Stomach (tissue), 4 donors: ENCODE measurements at regions not wholly inside any gene's neighbourhood (a gene's known extent, or its start where the extent isn't known, plus 50 kb on each side); places are given as distances from the start of the nearest gene placed in this dataset.

Experiments used
- CTCF ChIP-seq, 7 experiments: fragments of 450-650 bp in 4 of 7; fragments of 200-600 bp in 3 of 7; sonication (generic) in 3 of 7; IDR thresholded peaks; one replicate each; pipeline ENCODE4 v1.5.1; 2016 to 2019; ENCODE audit warnings: antibody characterized with exemption in 7 of 7, control low read depth in 2 of 7, mild to moderate bottlenecking in 1 of 7
- EP300 ChIP-seq: sonication (generic); formaldehyde crosslinking; IDR thresholded peaks from one replicate; pipeline ENCODE4 v1.6.1; 2017; ENCODE audit warnings: antibody characterized with exemption
- POLR2A ChIP-seq, 4 donors: fragments of 450-650 bp; IDR thresholded peaks; one replicate each; pipeline ENCODE4 v1.6.1; 2016; ENCODE audit warnings: antibody characterized with exemption in 4 of 4, control low read depth in 2 of 4, mild to moderate bottlenecking in 1 of 4, moderate library complexity in 1 of 4
- POLR2AphosphoS5 ChIP-seq, 3 donors: sonication (generic); formaldehyde crosslinking; IDR thresholded peaks; one replicate each; pipeline ENCODE4 v1.6.1; 2016; ENCODE audit warnings: antibody characterized with exemption in 3 of 3

GRCh38 chr2:43049836-43050801 is 176.3 kb downstream of the ZFP36L2 start:
- no peak for TF ChIP-seq POLR2AphosphoS5 (IDR thresholded peaks at IDR 0.05)
- no peak for TF ChIP-seq CTCF (IDR thresholded peaks at IDR 0.05)
- no peak for TF ChIP-seq EP300
- no peak for TF ChIP-seq POLR2A (IDR thresholded peaks at IDR 0.05)
